ENCODE measurements at regions not wholly inside any gene's neighbourhood (a gene's known extent, or its start where the extent isn't known, plus 50 kb on each side); places are given as distances from the start of the nearest gene placed in this dataset.

DNA sequence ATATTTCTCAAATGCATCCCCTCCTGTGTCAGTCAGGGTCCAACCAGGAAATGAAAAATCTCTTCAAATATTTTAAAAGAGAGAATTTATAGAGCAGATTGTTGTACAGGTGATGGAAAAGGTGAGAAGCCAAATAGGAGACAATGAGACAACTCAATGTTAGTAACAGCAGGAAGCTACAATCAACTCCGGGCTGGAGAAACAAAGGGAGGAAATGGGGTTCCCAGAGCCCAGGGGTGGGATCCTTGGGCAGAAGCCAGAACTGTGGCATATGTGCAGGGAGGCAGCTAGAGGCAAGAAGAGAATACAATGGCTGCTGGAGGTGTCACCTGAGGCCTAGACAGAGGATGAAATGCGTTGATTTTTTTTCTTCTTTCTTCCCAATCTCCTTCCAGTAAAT lies 361.8 kb upstream of the ACTBL2 start:
- Histone ChIP-seq H3K4me3 (ENCODE audit: extremely low read depth in 1 of 4, insufficient read depth in 2 of 4, low read depth in 3 of 4, low read length in 4 of 4) (no peak overlapping the region), H4K8ac (ENCODE audit: extremely low read depth, insufficient read depth, low read length) (no peak overlapping the region), H4K20me1 (replicated peaks in 1 of 2; ENCODE audit: control insufficient read depth in 1 of 2, insufficient read depth in 2 of 2, low read length in 2 of 2) (no peaks in the 10 kb centered on the region), H3K79me1 (ENCODE audit: low read depth, low read length) (no peaks in the 10 kb centered on the region), H4K5ac (ENCODE audit: insufficient read length, low read depth, low read length) (no peak overlapping the region), H2BK12ac (ENCODE audit: low read depth, low read length) (no peak overlapping the region), H3K23ac (ENCODE audit: insufficient read length) (no peak overlapping the region), H3K4ac (replicated peaks; ENCODE audit: insufficient read length, low read depth, low read length) (no peak overlapping the region), H2BK15ac (ENCODE audit: low read length) (no peak overlapping the region), H3K4me1 (replicated peaks in 1 of 4; ENCODE audit: control insufficient read depth in 3 of 4, insufficient read depth in 4 of 4, low read length in 3 of 4) (peaks cover 0 to 11% (median 4%) of the 10 kb centered on the region in 4 experiments; a peak in 3 of 7 replicates), H3K18ac (ENCODE audit: extremely low read depth, low read length) (no peak overlapping the region), H3K9me3 (ENCODE audit: insufficient read depth in 2 of 2, low read depth in 1 of 2, low read length in 1 of 2) (no peaks in the 10 kb centered on the region), H3K27me3 (replicated peaks in 1 of 4; ENCODE audit: control insufficient read depth in 3 of 4, extremely low read depth in 1 of 4, insufficient read depth in 3 of 4, low read length in 3 of 4) (no peaks in the 10 kb centered on the region), H3K56ac (replicated peaks; ENCODE audit: insufficient read length, low read depth, low read length) (no peak overlapping the region), H3K27ac (ENCODE audit: low read depth, low read length) (no peak overlapping the region), H3K14ac (ENCODE audit: insufficient read length) (no peak overlapping the region), H3K23me2 (ENCODE audit: low read depth, low read length) (no peaks in the 10 kb centered on the region), H2BK5ac (ENCODE audit: low read depth, low read length) (no peak overlapping the region), H2BK20ac (ENCODE audit: low read length) (no peak overlapping the region), H3K79me2 (ENCODE audit: control insufficient read depth in 1 of 2, insufficient read depth in 2 of 2, low read length in 2 of 2) (no peaks in the 10 kb centered on the region), H2AFZ (ENCODE audit: low read length) (no peak overlapping the region), H2AK5ac (ENCODE audit: low read depth, low read length) (no peak overlapping the region), H2BK120ac (replicated peaks; ENCODE audit: low read depth, low read length) (no peak overlapping the region), H3K4me2 (ENCODE audit: insufficient read depth in 1 of 2, low read depth in 2 of 2, low read length in 2 of 2) (no peak overlapping the region), H4K91ac (replicated peaks; ENCODE audit: insufficient read length, low read length) (no peak overlapping the region), H3K36me3 (ENCODE audit: control insufficient read depth in 2 of 4, insufficient read depth in 4 of 4, low read length in 3 of 4) (no peaks in the 10 kb centered on the region), H3K9ac (replicated peaks in 1 of 4; ENCODE audit: extremely low read depth in 1 of 4, low read depth in 3 of 4, low read length in 3 of 4) (no peak overlapping the region)
- ChIA-PET POLR2A (ENCODE audit: partially characterized antibody) (interaction anchor here (0.5 kb wide), 1 partner anchor 22 kb away, joined by 5 read pairs; no protein-coding TSS in a partner anchor), CTCF (ENCODE audit: partially characterized antibody) (no interaction called here)
- no peak for FAIRE-seq
- DNase-seq (ENCODE audit: low read depth in 1 of 2, low spot score in 2 of 2), result no peak
- TF ChIP-seq GABPA (IDR thresholded peaks at IDR 0.05; ENCODE audit: borderline replicate concordance, insufficient read depth, low read length) (no peak), ATF3 (IDR thresholded peaks at IDR 0.05; ENCODE audit: insufficient read depth, low read depth, low read length) (no peak), RNF2 (IDR thresholded peaks at IDR 0.05; ENCODE audit: borderline replicate concordance, low read depth, low read length, missing control alignments, poor library complexity, severe bottlenecking) (no peak), EZH2 (IDR thresholded peaks at IDR 0.05; ENCODE audit: low read depth, low read length, severe bottlenecking) (no peak), E2F6 (IDR thresholded peaks at IDR 0.05) (no peak), GTF2F1 (IDR thresholded peaks at IDR 0.05; ENCODE audit: borderline replicate concordance, low read depth, low read length) (no peak)
- 94% methylated on average over 2 of the region's 2 CpGs; no CpG with 5 or more reads in 1 of the 2 experiments for WGBS, 2 experiments (ENCODE audit: extremely low coverage in 1 of 2, insufficient coverage in 1 of 2, insufficient read length in 1 of 2, insufficient replicate concordance in 2 of 2, low coverage in 1 of 2, low lambda C conversion rate in 2 of 2, missing lambda C conversion rate in 1 of 2)

All from H1 (cell line).